Heart left ventricle (tissue), 13 donors: ENCODE measurements at regions not wholly inside any gene's neighbourhood (a gene's known extent, or its start where the extent isn't known, plus 50 kb on each side); places are given as distances from the start of the nearest gene placed in this dataset.

Experiments
- CTCF ChIP-seq, 12 donors: fragments of 200-600 bp; sonication (generic) in 4 of 12; IDR thresholded peaks; one replicate each; pipeline versions ENCODE4 v1.5.0 to v1.8.0; 2018 to 2022; ENCODE audit warnings: antibody characterized with exemption in 12 of 12, mild to moderate bottlenecking in 5 of 12
- POLR2A ChIP-seq, 2 donors: fragments of 450-650 bp; IDR thresholded peaks; one replicate each; pipeline ENCODE4 v1.6.1; 2017; ENCODE audit warnings: antibody characterized with exemption in 2 of 2, mild to moderate bottlenecking in 2 of 2, moderate library complexity in 2 of 2
- donor health status: ischemic (EF 13 %, LVEDD 7.1; RV severe dilation, severe dysfunction).
- donor health status: DM: no; HTN: yes; CAD: no.
- donor health status: DM: no; HTN: no; CAD: no.
- donor health status: ischemic (EF 25% LVEDD 6.9; RV normal size, moderate dysfunction).
- donor health status: ischemic (EF 25% LVEDD 5.7; RV mildly dilated, moderate dysfunction).
- donor health status: ischemic (EF 35%, LVEDD 5.7; RV mildly dilated, moderate dysfunction).
- donor health status: nonischemic (EF 11% LVEDD 7.7; RV severe dilation, severe dysfunction).
- donor health status: DM: yes; HTN: yes; CAD: no.
- donor health status: PGD.
- donor health status: ischemic (EF 29% LVEDD 5.4; RV normal size, mild dysfunction).
- donor health status: nonischemic (EF 23%, LVEDD 6.1; RV moderate dilation, normal function).

- TF ChIP-seq CTCF (IDR thresholded peaks at IDR 0.05) (no peak), POLR2A (IDR thresholded peaks at IDR 0.05) (no peak)
These were observed 358.7 kb downstream of the HHIPL2 start for GRCh38 chr1:222189218-222189617.
